Adrenal gland (tissue), 5 donors: ENCODE measurements at regions not wholly inside any gene's neighbourhood (a gene's known extent, or its start where the extent isn't known, plus 50 kb on each side); places are given as distances from the start of the nearest gene placed in this dataset.

Experiments used
- POLR2A ChIP-seq, 2 donors: fragments of 450-650 bp; IDR thresholded peaks; one replicate each; pipeline ENCODE4 v1.6.1; 2017; ENCODE audit warnings: antibody characterized with exemption in 2 of 2, mild to moderate bottlenecking in 2 of 2, moderate library complexity in 1 of 2
- TF ChIP-seq, protein P1 (sequence below), 6 experiments: fragments of 450-650 bp in 4 of 6; fragments of 200-600 bp in 2 of 6; sonication (generic) in 1 of 6; IDR thresholded peaks; 1 replicate in 5 of 6; 2 replicates in 1 of 6; pipeline versions ENCODE4 v1.5.1 to v1.8.0; 2016 to 2021; ENCODE audit warnings: antibody characterized with exemption in 6 of 6, mild to moderate bottlenecking in 2 of 6, moderate library complexity in 1 of 6
- donor health status: DM: no; HTN: no; CAD: no.

DNA sequence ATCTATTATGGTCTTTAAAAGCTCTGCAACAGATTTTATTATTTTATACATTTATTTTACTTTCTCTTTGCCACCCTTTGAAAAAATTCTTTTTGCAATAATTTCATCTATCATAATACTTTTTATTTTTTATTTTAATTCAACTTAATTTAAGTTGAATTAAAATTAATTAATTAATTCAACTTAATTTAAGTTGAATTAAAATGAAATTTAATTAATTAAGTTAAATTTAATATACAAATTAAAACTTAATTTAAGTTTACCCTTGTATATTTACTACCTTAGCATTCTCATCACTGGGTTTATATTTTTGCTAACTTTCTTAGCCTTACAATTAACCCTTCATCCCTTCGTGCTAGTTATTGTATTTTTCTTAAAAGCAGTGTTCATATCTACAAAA is 301.4 kb downstream of the SLITRK5 start:
- TF ChIP-seq, protein P1, sequence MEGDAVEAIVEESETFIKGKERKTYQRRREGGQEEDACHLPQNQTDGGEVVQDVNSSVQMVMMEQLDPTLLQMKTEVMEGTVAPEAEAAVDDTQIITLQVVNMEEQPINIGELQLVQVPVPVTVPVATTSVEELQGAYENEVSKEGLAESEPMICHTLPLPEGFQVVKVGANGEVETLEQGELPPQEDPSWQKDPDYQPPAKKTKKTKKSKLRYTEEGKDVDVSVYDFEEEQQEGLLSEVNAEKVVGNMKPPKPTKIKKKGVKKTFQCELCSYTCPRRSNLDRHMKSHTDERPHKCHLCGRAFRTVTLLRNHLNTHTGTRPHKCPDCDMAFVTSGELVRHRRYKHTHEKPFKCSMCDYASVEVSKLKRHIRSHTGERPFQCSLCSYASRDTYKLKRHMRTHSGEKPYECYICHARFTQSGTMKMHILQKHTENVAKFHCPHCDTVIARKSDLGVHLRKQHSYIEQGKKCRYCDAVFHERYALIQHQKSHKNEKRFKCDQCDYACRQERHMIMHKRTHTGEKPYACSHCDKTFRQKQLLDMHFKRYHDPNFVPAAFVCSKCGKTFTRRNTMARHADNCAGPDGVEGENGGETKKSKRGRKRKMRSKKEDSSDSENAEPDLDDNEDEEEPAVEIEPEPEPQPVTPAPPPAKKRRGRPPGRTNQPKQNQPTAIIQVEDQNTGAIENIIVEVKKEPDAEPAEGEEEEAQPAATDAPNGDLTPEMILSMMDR (IDR thresholded peaks at IDR 0.05) = no peak
- TF ChIP-seq POLR2A (IDR thresholded peaks at IDR 0.05) = no peak
